Prostate gland (tissue), 2 donors: ENCODE measurements at regions not wholly inside any gene's neighbourhood (a gene's known extent, or its start where the extent isn't known, plus 50 kb on each side); places are given as distances from the start of the nearest gene placed in this dataset.

Experiments
- CTCF ChIP-seq, 4 experiments: fragments of 200-600 bp in 2 of 4; fragments of 450-650 bp in 2 of 4; sonication (generic) in 2 of 4; IDR thresholded peaks; 1 replicate in 3 of 4; 2 replicates in 1 of 4; pipeline ENCODE4 v1.5.1; 2016 to 2019; ENCODE audit warnings: antibody characterized with exemption in 4 of 4, mild to moderate bottlenecking in 2 of 4, moderate library complexity in 2 of 4
- POLR2A ChIP-seq: fragments of 450-650 bp; IDR thresholded peaks from one replicate; pipeline ENCODE4 v1.6.1; 2016; ENCODE audit warnings: antibody characterized with exemption, mild to moderate bottlenecking
- POLR2AphosphoS5 ChIP-seq: sonication (generic); formaldehyde crosslinking; IDR thresholded peaks from one replicate; pipeline ENCODE4 v1.6.1; 2017; ENCODE audit warnings: antibody characterized with exemption

- TF ChIP-seq POLR2A (no peak), CTCF (IDR thresholded peaks at IDR 0.05) (no peak), POLR2AphosphoS5 (no peak)
These were observed 286.7 kb upstream of the CDYL start for GRCh38 chr6:4489538-4489937.
